Spleen (tissue), 11 donors: ENCODE measurements at regions not wholly inside any gene's neighbourhood (a gene's known extent, or its start where the extent isn't known, plus 50 kb on each side); places are given as distances from the start of the nearest gene placed in this dataset.
A peak's percentile ranks its signal among the peaks of the same experiment; 100 is the strongest.

Experiments used
- DNase-seq: peaks from one replicate; pipeline ENCODE4 v3.0.0-alpha.2; 2020
- H3K27ac ChIP-seq, 8 donors: fragments of 200-600 bp; sonication (generic) in 7 of 8; 1 replicate in 4 of 8; 2 replicates in 4 of 8; pipeline versions ENCODE4 v1.5.0 to v1.8.0; 2016 to 2021; ENCODE audit warnings: inconsistent platforms in 4 of 8, mild to moderate bottlenecking in 4 of 8, moderate library complexity in 1 of 8
- H3K27me3 ChIP-seq, 7 donors: fragments of 200-600 bp; sonication (generic) in 6 of 7; replicated peaks in 1 of 7; 1 replicate in 4 of 7; 2 replicates in 3 of 7; pipeline versions ENCODE4 v1.5.0 to v1.8.0; 2016 to 2021; ENCODE audit warnings: inconsistent platforms in 3 of 7, mild to moderate bottlenecking in 1 of 7
- H3K36me3 ChIP-seq, 6 donors: fragments of 200-600 bp; sonication (generic) in 5 of 6; 1 replicate in 4 of 6; 2 replicates in 2 of 6; pipeline versions ENCODE4 v1.5.0 to v1.8.0; 2016 to 2021; ENCODE audit warnings: inconsistent platforms in 2 of 6
- H3K4me1 ChIP-seq, 6 donors: fragments of 200-600 bp; sonication (generic) in 5 of 6; 1 replicate in 3 of 6; 2 replicates in 3 of 6; pipeline versions ENCODE4 v1.5.0 to v1.8.0; 2016 to 2021; ENCODE audit warnings: inconsistent platforms in 3 of 6
- H3K4me3 ChIP-seq, 8 donors: fragments of 200-600 bp; sonication (generic) in 7 of 8; 1 replicate in 4 of 8; 2 replicates in 4 of 8; pipeline versions ENCODE4 v1.5.0 to v1.8.0; 2016 to 2021; ENCODE audit warnings: inconsistent platforms in 4 of 8, mild to moderate bottlenecking in 4 of 8, moderate library complexity in 2 of 8
- H3K9me3 ChIP-seq, 8 donors: fragments of 200-600 bp; sonication (generic) in 7 of 8; 1 replicate in 4 of 8; 2 replicates in 4 of 8; pipeline versions ENCODE4 v1.5.0 to v1.8.0; 2016 to 2021; ENCODE audit warnings: inconsistent platforms in 4 of 8
- POLR2A ChIP-seq, 3 donors: fragments of 450-650 bp; IDR thresholded peaks; one replicate each; pipeline ENCODE4 v1.5.1; 2017; ENCODE audit warnings: antibody characterized with exemption in 3 of 3, mild to moderate bottlenecking in 1 of 3
- POLR2AphosphoS5 ChIP-seq, 3 donors: sonication (generic); formaldehyde crosslinking; IDR thresholded peaks; one replicate each; pipeline ENCODE4 v1.5.1; 2017; ENCODE audit warnings: antibody characterized with exemption in 3 of 3
- WGBS, 5 donors: extraction: QIAGEN DNeasy Blood & Tissue Kit in 3 of 5; methylation state at CpG; one replicate each; pipeline versions ENCODE4 v1.1.5 to v1.1.7; 2013 to 2018; 5-methylcytosine and 5-hydroxymethylcytosine counted together
- intact Hi-C: fragments of 100-400 bp; cut with DNase I; formaldehyde crosslinking; loops from one replicate; pipeline ENCODE4 v1.15.0; 2023; ENCODE audit warnings: low total_unique reads
- TF ChIP-seq, protein P1 (sequence below), 11 experiments: fragments of 200-600 bp in 7 of 11; fragments of 450-650 bp in 4 of 11; sonication (generic) in 4 of 11; IDR thresholded peaks in 8 of 11; conservative IDR thresholded peaks in 3 of 11; 1 replicate in 7 of 11; 2 replicates in 4 of 11; pipeline versions ENCODE4 v1.4.0 to v1.8.0; 2016 to 2021; ENCODE audit warnings: antibody characterized with exemption in 11 of 11, inconsistent platforms in 4 of 11, mild to moderate bottlenecking in 1 of 11
- donor health status: healthy with polysubstance abuse.
- donor health status: DM: no; HTN: no; CAD: no; lungs with moderate emphysema.
- donor health status: DM: no; HTN: no; CAD: no.
- donor health status: Bipolar disorder and iron deficiency.
- donor health status: healthy.
- donor health status: DM: no; HTN: no; CAD: no.
- donor health status: DM: yes; HTN: yes; CAD: no.

DNA sequence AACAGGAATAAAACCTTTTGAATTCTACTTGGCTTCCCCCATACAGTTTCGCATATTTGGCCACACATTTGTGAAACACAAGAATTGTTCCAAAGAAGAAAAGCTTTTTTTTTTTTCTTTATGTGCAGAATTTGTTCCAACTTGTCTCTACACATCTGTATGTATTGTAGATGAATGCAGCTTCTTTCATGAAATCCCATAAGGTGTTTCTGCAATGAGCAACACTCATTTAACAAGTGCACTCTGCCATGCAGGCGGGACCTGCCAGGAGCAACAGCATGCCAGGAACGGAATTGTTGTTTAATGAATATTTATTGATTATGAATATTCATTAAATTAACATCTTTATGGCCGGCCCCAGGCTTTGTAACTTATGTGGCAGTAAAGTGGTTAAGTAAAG lies 1075.0 kb downstream of the TTLL7 start:
- H3K9me3 ChIP-seq = no peaks in the 10 kb centered on the region
- H3K4me1 ChIP-seq = peaks cover 0 to 14% (median 1%) of the 10 kb centered on the region in 6 donors
- H3K27ac ChIP-seq = no peak overlapping the region
- no peak overlapping the region for H3K4me3 ChIP-seq
- DNase-seq = no peak
- TF ChIP-seq, protein P1, sequence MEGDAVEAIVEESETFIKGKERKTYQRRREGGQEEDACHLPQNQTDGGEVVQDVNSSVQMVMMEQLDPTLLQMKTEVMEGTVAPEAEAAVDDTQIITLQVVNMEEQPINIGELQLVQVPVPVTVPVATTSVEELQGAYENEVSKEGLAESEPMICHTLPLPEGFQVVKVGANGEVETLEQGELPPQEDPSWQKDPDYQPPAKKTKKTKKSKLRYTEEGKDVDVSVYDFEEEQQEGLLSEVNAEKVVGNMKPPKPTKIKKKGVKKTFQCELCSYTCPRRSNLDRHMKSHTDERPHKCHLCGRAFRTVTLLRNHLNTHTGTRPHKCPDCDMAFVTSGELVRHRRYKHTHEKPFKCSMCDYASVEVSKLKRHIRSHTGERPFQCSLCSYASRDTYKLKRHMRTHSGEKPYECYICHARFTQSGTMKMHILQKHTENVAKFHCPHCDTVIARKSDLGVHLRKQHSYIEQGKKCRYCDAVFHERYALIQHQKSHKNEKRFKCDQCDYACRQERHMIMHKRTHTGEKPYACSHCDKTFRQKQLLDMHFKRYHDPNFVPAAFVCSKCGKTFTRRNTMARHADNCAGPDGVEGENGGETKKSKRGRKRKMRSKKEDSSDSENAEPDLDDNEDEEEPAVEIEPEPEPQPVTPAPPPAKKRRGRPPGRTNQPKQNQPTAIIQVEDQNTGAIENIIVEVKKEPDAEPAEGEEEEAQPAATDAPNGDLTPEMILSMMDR (IDR thresholded peaks at IDR 0.05 in 8 of 11, conservative IDR thresholded peaks at IDR 0.05 in 3 of 11) = no peak
- H3K36me3 ChIP-seq = no peaks in the 10 kb centered on the region
- WGBS, 5 donors = 91 to 95% (median 94%) methylated on average over 4 of the region's 4 CpGs
- intact Hi-C loops = no loop called here
- H3K27me3 ChIP-seq = no peaks in the 10 kb centered on the region

DNA sequence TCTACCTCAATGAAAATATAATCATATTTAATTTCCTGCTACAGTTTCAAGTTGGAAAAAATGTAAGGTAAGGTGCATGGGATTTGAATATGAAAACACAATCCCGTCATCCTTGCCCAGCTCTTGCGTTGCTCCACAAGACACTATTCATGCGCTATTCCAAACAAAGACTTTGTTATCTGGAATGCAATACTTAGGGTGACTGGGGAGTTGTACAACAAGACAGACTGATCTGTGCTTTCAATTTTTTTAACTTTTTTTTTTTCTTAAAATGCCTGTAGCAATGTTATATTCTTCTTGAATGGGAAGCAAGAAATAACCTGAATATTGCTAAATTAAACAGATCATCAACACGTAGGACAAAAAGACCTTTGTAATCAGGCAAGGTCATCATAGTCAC lies 1077.2 kb downstream of the TTLL7 start:
- H3K27me3 ChIP-seq = no peaks in the 10 kb centered on the region
- 77 to 98% (median 93%) methylated on average over 4 of the region's 4 CpGs for WGBS, 5 donors
- no peaks in the 10 kb centered on the region for H3K9me3 ChIP-seq
- intact Hi-C loops = no loop called here
- DNase-seq = no peak
- H3K4me3 ChIP-seq = no peak overlapping the region
- TF ChIP-seq, protein P1 (IDR thresholded peaks at IDR 0.05 in 8 of 11, conservative IDR thresholded peaks at IDR 0.05 in 3 of 11) = no peak
- no peak for TF ChIP-seq POLR2AphosphoS5 (IDR thresholded peaks at IDR 0.05)
- TF ChIP-seq POLR2A (IDR thresholded peaks at IDR 0.05) = no peak
- H3K36me3 ChIP-seq = no peaks in the 10 kb centered on the region
- no peak overlapping the region for H3K27ac ChIP-seq
- peaks cover 0 to 14% (median 1%) of the 10 kb centered on the region in 6 donors for H3K4me1 ChIP-seq

DNA sequence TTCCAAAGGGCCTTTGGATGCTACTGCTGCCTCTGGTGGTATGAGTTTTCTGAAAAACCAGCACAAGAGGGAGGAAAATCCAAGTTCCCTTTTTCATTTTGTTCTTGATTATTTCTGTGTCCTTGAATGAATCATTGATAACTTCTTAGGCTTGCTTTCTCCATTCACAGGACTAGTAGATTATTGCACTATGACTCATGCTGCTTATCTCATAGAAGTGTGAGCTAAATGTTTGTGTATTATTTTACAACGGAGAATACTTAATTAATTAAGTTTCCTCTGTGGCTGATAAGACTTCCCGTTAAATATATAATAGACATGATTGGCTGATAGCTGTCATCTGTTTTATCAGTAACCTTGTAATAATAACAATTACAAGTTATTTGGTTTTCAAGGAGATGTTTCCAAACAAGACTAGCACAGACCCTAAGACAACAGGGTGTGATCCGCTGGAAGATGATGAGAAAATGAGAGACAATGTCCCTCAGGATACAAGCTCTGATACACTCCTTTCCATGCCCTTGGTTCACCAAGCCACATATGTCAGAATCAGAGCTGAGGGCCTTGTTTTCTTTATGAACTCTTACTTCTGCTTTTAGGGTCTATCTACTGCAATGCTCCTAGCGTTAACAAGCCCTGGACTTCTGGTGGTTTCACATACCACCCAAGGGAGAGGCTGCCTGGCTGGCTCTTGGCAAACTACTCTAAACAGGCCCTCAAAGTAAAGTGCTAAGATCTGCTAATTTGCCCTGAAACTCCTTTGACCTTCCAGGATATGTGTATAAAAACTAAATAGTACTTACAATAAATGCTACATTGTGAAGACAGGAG lies 1078.3 kb downstream of the TTLL7 start:
- Histone ChIP-seq H3K9me3 (no peaks in the 10 kb centered on the region), H3K4me3 (no peak overlapping the region), H3K36me3 (no peaks in the 10 kb centered on the region), H3K4me1 (peaks cover 0 to 14% (median 1%) of the 10 kb centered on the region in 6 donors), H3K27me3 (no peaks in the 10 kb centered on the region), H3K27ac (peak overlapping the region in 6 of 8 donors; percentile 2 to 41 (median 27))
- TF ChIP-seq, protein P1 (IDR thresholded peaks at IDR 0.05 in 8 of 11, conservative IDR thresholded peaks at IDR 0.05 in 3 of 11) = no peak
- TF ChIP-seq POLR2AphosphoS5 (IDR thresholded peaks at IDR 0.05) (no peak), POLR2A (IDR thresholded peaks at IDR 0.05) (no peak)
- intact Hi-C loops = no loop called here
- DNase-seq = no peak
- 59 to 77% (median 68%) methylated on average over 4 of the region's 4 CpGs for WGBS, 5 donors

- Histone ChIP-seq H3K36me3 (no peaks in the 10 kb centered on the region), H3K9me3 (no peaks in the 10 kb centered on the region), H3K27ac (peak overlapping the region in 6 of 8 donors; percentile 2 to 41 (median 30)), H3K4me1 (peaks cover 0 to 14% (median 1%) of the 10 kb centered on the region in 6 donors), H3K27me3 (no peaks in the 10 kb centered on the region), H3K4me3 (no peak overlapping the region)
- no peak for DNase-seq
- no peak for TF ChIP-seq POLR2A (IDR thresholded peaks at IDR 0.05)
- no peak for TF ChIP-seq POLR2AphosphoS5 (IDR thresholded peaks at IDR 0.05)
- TF ChIP-seq, protein P1 (IDR thresholded peaks at IDR 0.05 in 8 of 11, conservative IDR thresholded peaks at IDR 0.05 in 3 of 11) = no peak
- intact Hi-C loops = no loop called here
Observed at GRCh38 chr1:82919837-82920236, 1079.1 kb downstream of the TTLL7 start.
